Esophagus muscularis mucosa (tissue), 4 donors: ENCODE measurements at regions not wholly inside any gene's neighbourhood (a gene's known extent, or its start where the extent isn't known, plus 50 kb on each side); places are given as distances from the start of the nearest gene placed in this dataset.

Experiments
- DNase-seq: peaks from one replicate; pipeline ENCODE4 v3.0.0-alpha.2; 2017; ENCODE audit errors: extremely low spot score
- H3K27ac ChIP-seq, 4 donors: fragments of 200-600 bp; sonication (generic); replicated peaks in 1 of 4; 1 replicate in 3 of 4; 2 replicates in 1 of 4; pipeline ENCODE4 v1.5.1; 2016 to 2019; ENCODE audit warnings: mild to moderate bottlenecking in 1 of 4
- H3K27me3 ChIP-seq, 4 donors: fragments of 200-600 bp; sonication (generic); one replicate each; pipeline versions ENCODE4 v1.5.1 to v1.6.0; 2016 to 2019
- H3K36me3 ChIP-seq, 4 donors: fragments of 200-600 bp; sonication (generic); one replicate each; pipeline ENCODE4 v1.5.1; 2016 to 2019
- H3K4me1 ChIP-seq, 4 donors: fragments of 200-600 bp; sonication (generic); one replicate each; pipeline ENCODE4 v1.5.1; 2016 to 2019
- H3K4me3 ChIP-seq, 4 donors: fragments of 200-600 bp; sonication (generic); 1 replicate in 2 of 4; 2 replicates in 2 of 4; pipeline ENCODE4 v1.5.1; 2016 to 2019; ENCODE audit warnings: mild to moderate bottlenecking in 4 of 4, moderate library complexity in 1 of 4
- H3K9me3 ChIP-seq, 4 donors: fragments of 200-600 bp; sonication (generic); 1 replicate in 3 of 4; 2 replicates in 1 of 4; pipeline ENCODE4 v1.5.1; 2016 to 2019
- EP300 ChIP-seq: sonication (generic); formaldehyde crosslinking; IDR thresholded peaks from one replicate; pipeline ENCODE4 v1.6.1; 2017; ENCODE audit warnings: antibody characterized with exemption
- POLR2A ChIP-seq: fragments of 450-650 bp; IDR thresholded peaks from one replicate; pipeline ENCODE4 v1.6.1; 2017; ENCODE audit warnings: antibody characterized with exemption, moderate library complexity, mild to moderate bottlenecking, low read depth
- POLR2AphosphoS5 ChIP-seq, 2 donors: sonication (generic); formaldehyde crosslinking; IDR thresholded peaks; one replicate each; pipeline ENCODE4 v1.6.1; 2017; ENCODE audit warnings: antibody characterized with exemption in 2 of 2
- WGBS: methylation state at CpG from one replicate; pipeline ENCODE4 v1.1.5; 2018; 5-methylcytosine and 5-hydroxymethylcytosine counted together
- intact Hi-C: fragments of 100-400 bp; cut with DNase I; formaldehyde crosslinking; loops from one replicate; pipeline ENCODE4 v1.15.1; 2023
- TF ChIP-seq, protein P1 (sequence below), 3 experiments: fragments of 200-600 bp in 2 of 3; fragments of 450-650 bp in 1 of 3; sonication (generic) in 2 of 3; IDR thresholded peaks; one replicate each; pipeline ENCODE4 v1.5.1; 2017 to 2019; ENCODE audit warnings: antibody characterized with exemption in 3 of 3, mild to moderate bottlenecking in 2 of 3, moderate library complexity in 1 of 3

GRCh38 chr3:110650741-110651140, 420.9 kb upstream of the NECTIN3 start:
- TF ChIP-seq EP300 = no peak
- TF ChIP-seq POLR2AphosphoS5 (IDR thresholded peaks at IDR 0.05) = no peak
- TF ChIP-seq POLR2A = no peak
- TF ChIP-seq, protein P1, sequence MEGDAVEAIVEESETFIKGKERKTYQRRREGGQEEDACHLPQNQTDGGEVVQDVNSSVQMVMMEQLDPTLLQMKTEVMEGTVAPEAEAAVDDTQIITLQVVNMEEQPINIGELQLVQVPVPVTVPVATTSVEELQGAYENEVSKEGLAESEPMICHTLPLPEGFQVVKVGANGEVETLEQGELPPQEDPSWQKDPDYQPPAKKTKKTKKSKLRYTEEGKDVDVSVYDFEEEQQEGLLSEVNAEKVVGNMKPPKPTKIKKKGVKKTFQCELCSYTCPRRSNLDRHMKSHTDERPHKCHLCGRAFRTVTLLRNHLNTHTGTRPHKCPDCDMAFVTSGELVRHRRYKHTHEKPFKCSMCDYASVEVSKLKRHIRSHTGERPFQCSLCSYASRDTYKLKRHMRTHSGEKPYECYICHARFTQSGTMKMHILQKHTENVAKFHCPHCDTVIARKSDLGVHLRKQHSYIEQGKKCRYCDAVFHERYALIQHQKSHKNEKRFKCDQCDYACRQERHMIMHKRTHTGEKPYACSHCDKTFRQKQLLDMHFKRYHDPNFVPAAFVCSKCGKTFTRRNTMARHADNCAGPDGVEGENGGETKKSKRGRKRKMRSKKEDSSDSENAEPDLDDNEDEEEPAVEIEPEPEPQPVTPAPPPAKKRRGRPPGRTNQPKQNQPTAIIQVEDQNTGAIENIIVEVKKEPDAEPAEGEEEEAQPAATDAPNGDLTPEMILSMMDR (IDR thresholded peaks at IDR 0.05) = no peak
- H3K4me1 ChIP-seq = no peaks in the 10 kb centered on the region
- H3K27me3 ChIP-seq = no peaks in the 10 kb centered on the region
- H3K27ac ChIP-seq = no peak overlapping the region
- H3K4me3 ChIP-seq = no peak overlapping the region
- intact Hi-C loops = no loop called here
- 61% methylated on average over 1 of the region's 1 CpG for WGBS
- no peaks in the 10 kb centered on the region for H3K9me3 ChIP-seq
- DNase-seq = no peak
- H3K36me3 ChIP-seq = no peaks in the 10 kb centered on the region

GRCh38 chr3:110654843-110655502, 416.6 kb upstream of the NECTIN3 start:
- WGBS = 83% methylated on average over 3 of the region's 3 CpGs
- TF ChIP-seq, protein P1 (IDR thresholded peaks at IDR 0.05) = no peak
- TF ChIP-seq EP300 (no peak), POLR2A (no peak), POLR2AphosphoS5 (IDR thresholded peaks at IDR 0.05) (no peak)
- H3K27ac ChIP-seq = no peak overlapping the region
- no peaks in the 10 kb centered on the region for H3K9me3 ChIP-seq
- no peak for DNase-seq
- no peaks in the 10 kb centered on the region for H3K36me3 ChIP-seq
- H3K27me3 ChIP-seq = no peaks in the 10 kb centered on the region
- intact Hi-C loops = no loop called here
- H3K4me3 ChIP-seq = no peak overlapping the region
- H3K4me1 ChIP-seq = no peaks in the 10 kb centered on the region

DNA sequence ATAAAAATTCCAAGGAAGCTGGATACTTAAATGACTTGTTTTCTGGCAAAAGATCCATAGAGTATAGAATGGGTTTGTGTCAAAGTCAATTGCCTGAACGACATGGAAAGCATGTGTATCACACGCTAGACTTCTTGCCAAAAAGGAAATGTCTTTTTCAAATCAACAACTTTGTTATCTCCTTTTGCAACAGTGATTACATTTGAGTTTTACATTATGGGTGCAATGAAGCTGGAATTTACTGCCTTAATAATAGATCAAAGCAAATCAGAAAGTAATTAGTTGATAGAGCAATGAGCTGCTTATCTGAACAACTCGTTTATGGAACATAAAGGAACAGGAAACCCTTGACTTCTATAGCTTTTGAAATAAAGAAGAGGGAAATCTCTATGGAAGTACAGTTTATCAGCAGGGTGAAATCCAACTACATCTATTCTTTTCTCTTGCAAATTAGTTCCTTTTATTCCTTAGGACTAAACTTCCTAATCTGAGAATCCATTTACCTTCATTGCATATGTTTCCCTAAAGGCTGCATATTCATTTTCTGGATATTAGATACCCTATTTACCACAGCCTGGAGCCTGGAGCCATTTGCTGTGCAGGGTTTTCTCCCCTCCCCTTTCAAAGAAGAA, 415.1 kb upstream of the NECTIN3 start:
- no peak overlapping the region for H3K27ac ChIP-seq
- 63% methylated on average over 3 of the region's 3 CpGs for WGBS
- TF ChIP-seq EP300 (no peak), POLR2A (no peak), POLR2AphosphoS5 (IDR thresholded peaks at IDR 0.05) (no peak)
- TF ChIP-seq, protein P1 (IDR thresholded peaks at IDR 0.05) = no peak
- no peak for DNase-seq
- intact Hi-C loops = no loop called here
- H3K4me3 ChIP-seq = no peak overlapping the region
- peaks cover 0 to 3% (median 0%) of the 10 kb centered on the region in 4 donors for H3K9me3 ChIP-seq
- H3K36me3 ChIP-seq = no peaks in the 10 kb centered on the region
- H3K27me3 ChIP-seq = no peaks in the 10 kb centered on the region
- no peaks in the 10 kb centered on the region for H3K4me1 ChIP-seq

DNA sequence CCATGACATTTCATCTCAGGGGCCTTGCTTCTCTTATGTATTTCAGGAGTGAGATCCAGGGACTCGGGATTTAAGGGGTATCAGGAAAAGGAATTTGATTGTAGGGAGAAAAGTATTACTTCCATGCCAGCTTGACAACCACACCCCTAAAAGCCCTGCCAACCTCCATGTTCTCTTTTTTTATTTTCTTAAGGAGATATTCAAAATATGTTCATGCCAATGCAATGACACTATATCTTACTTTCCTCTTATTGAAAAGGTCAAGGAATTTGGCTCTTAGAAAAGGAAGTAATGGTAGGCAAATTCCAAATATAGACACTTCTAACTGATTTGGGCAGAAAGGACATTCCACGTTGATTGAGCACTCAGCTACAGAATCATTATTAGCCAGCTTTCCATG, 407.5 kb upstream of the NECTIN3 start:
- Histone ChIP-seq H3K27ac (no peak overlapping the region), H3K9me3 (peaks cover 0 to 3% (median 0%) of the 10 kb centered on the region in 4 donors), H3K4me1 (no peaks in the 10 kb centered on the region), H3K27me3 (no peaks in the 10 kb centered on the region), H3K36me3 (no peaks in the 10 kb centered on the region), H3K4me3 (no peak overlapping the region)
- WGBS = 76% methylated on average over 2 of the region's 2 CpGs
- no peak for DNase-seq
- no peak for TF ChIP-seq POLR2AphosphoS5 (IDR thresholded peaks at IDR 0.05)
- no peak for TF ChIP-seq POLR2A
- no peak for TF ChIP-seq EP300
- TF ChIP-seq, protein P1 (IDR thresholded peaks at IDR 0.05) = no peak
- intact Hi-C loops = no loop called here

DNA sequence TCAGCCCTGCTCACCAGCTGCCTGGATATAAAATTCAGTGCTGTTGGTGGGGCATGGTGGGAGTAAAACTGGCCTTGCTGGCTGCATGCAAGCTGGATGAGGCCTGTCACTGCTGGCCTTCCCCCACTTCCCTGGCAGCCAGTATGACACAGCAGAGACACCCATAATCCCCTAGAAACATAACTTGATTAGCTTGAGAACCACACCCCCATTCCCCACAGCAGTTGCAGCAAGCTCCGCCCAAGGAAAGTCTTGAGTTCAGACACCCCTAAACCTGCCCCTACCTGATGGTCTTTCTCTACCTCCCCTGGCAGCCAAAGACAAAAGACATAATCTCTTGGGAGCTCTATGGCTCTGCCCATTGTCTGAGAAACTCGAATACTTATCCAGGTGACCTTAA, 405.1 kb upstream of the NECTIN3 start:
- Histone ChIP-seq H3K27me3 (no peaks in the 10 kb centered on the region), H3K27ac (no peak overlapping the region), H3K4me1 (no peaks in the 10 kb centered on the region), H3K36me3 (no peaks in the 10 kb centered on the region), H3K4me3 (no peak overlapping the region), H3K9me3 (peaks cover 0 to 16% (median 4%) of the 10 kb centered on the region in 4 donors)
- intact Hi-C loops = no loop called here
- no peak for DNase-seq
- no peak for TF ChIP-seq POLR2AphosphoS5 (IDR thresholded peaks at IDR 0.05)
- TF ChIP-seq EP300 = no peak
- 93% methylated on average over 2 of the region's 2 CpGs for WGBS
